HG02884 (cell line): ENCODE measurements at regions not wholly inside any gene's neighbourhood (a gene's known extent, or its start where the extent isn't known, plus 50 kb on each side); places are given as distances from the start of the nearest gene placed in this dataset.

Experiments used
- ATAC-seq: cut with Tn5 transposase; IDR thresholded peaks from one replicate; pipeline ENCODE4 v1.9.1; 2021; ENCODE audit warnings: mild to moderate bottlenecking, moderate library complexity; ENCODE audit not compliant: unreplicated experiment

DNA sequence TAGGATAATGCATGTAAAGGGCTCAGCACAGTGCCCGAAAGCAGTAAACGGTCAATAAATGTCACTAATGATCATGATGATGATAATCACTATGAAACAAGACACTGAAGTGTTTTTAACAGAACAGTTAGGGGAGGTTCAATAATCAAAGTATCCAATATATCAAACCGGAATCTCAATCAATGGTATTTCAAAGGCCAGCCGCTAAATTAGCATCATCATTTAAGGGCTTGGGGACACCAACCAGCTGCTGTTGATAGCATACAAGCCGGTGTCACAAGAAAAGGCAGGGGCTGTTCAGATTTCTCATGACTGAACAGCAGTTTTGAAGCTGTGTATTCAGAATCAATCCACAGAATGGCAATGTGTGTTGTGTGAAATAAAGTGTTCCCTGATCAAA is 316.0 kb upstream of the NPVF start:
- no peak for ATAC-seq

DNA sequence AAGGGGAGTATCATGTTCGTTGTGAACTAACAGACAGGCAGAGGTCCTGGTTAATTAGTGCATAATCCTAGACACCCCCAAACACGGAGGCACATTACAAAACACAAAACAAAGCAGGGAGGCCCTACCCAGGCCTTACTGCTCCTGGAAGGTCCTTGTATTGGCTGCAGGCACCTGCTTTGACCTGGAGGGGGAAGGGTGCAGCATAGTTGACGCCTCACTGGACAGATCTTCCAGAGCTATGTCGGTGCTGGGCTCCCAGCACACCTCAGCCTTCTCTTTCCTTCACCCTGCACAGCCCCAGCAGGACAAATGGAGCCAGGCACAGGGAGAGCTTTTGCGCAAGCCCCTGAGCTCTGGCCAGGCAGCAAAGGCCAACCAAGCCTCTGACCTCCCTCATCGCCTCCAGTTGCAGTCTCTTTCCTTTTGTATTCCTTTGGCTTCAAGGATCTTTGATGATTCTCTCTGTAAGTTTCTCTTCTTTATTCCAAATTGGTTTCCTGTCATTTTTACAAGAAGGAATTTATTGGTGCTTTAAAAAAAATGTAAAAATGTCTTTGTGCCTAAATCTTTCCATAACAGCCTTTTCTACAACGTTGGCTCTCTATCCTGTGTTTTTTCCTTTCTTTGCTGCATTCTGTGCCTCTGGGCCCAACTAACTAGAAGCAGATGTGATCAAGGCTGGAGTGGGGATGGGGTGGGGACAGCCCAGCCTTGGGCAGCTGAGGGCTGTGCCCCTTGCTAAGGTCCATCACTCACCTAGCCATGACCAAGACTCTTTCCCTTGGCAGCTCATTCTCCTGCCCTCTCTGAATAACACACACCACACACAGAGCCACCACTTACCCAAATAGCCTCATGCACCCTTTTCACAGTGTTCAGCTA is 317.1 kb upstream of the NPVF start:
- no peak for ATAC-seq

DNA sequence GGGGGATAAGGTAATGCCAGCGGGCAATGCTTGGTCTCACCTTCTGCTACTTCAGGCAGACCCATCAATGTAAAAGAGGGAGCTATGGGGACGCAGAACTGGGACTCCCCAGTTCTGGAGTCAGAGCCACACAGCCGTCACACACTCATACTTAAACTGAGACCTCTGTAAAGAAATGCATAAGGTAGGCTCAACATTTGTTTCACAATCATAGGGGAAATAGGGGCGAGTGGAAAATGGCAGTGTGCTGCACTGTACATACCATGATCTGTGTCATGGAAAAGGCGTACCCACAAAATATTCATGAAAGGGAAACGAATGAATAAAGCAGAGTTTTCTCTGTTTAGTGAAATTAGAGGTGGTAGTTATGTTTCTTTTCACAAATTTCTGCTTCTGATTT is 318.0 kb upstream of the NPVF start:
- no peak for ATAC-seq

DNA sequence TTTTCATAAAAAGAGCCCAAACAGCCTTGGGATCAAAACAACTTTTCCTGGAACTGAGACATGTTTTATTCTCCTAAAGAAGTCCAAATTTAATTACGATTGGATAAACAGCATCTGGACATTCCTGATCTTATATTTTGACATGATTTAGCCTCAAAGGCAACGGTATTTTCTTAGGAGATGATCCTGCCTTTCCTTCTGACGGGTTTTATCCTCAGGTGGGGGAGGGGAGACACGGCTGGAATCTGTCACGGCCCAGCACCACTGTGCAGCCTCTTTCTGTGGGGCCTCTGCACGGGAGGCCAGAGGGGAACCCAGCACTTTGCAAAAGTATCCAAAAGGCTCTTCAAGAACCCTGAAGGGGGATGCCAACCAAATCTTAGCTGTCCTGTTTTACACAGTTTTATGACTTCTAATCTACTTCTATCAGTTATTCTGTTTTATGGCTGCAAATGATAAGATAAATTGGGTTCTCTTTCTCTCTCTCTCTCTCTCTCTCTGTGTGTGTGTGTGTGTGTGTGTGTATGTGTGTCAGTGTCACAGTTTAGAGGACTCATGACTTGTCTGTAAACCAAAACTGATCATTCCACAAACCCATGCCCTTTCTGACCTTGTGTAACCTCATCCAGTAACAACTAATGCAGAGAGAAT is 321.1 kb upstream of the NPVF start:
- no peak for ATAC-seq

DNA sequence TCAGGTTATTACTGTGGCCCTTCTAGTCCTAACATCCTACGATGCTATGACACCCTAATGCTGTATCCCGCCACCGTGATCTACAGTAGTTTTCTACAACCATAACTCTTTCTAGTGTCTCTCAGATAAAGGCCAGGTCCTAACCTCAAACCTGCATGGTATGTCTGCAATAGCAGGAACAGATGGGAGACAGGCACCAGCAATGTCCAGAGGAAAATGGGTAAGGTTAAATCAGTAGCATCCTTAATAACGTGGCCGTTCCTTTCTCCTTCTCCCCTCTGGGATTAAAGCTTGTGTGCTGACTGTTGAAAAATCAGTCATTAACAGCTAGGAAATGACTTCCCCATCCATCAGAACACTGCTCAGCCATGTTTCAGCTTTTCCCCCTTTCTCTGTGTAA is 321.9 kb upstream of the NPVF start:
- ATAC-seq, result no peak

DNA sequence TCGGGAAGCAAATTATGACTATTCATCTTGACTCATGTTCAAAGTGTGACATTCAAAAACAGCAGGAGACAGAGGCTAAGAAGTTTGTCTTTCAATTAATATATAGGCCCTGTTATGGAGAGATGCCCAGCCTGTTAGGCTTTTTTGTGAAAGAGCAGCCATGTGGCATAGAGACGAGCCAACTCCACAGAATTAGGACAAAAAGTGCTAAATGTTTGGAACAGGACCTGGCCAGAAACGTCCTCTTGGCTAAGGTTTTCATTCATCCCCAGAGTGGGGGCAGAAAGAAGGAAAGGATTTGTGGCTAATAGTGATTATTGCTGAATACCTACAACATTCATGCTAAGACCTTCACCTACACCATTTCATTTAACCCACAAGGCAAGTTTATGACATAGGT is 324.7 kb upstream of the NPVF start:
- ATAC-seq, result no peak

DNA sequence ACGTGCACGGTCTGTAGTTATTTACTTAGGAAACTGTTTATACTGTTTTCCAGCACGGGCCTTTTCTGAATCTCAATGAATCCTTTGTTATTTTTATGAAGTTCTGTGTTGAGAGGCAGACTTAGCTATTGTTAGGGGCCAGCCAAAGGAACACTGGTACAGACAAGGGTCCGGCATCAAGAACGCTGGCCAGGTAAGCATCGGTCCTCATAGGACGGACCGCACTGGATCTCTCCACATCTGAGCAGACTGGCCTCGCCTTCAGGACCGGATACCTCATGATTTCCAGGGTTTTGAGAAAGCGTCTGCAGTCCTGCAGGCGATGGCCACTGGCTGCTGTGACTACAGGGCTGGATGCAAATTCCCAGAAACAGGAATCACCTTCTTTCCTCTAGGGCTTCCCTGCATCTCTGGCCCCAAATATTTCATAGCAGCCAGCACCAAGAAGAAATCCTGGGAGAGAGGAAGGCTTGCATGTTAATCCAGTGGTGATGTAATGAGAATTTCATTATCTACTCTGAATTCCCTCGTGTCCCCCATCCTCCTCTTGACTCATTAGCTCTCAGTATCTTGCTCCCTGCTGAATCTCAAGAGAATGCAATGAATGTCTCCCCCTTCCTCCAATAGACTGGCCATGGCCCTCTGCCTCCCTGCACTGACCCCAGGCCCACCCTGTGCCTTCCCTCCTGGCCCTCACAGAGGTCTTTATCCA is 325.4 kb upstream of the NPVF start:
- no peak for ATAC-seq

DNA sequence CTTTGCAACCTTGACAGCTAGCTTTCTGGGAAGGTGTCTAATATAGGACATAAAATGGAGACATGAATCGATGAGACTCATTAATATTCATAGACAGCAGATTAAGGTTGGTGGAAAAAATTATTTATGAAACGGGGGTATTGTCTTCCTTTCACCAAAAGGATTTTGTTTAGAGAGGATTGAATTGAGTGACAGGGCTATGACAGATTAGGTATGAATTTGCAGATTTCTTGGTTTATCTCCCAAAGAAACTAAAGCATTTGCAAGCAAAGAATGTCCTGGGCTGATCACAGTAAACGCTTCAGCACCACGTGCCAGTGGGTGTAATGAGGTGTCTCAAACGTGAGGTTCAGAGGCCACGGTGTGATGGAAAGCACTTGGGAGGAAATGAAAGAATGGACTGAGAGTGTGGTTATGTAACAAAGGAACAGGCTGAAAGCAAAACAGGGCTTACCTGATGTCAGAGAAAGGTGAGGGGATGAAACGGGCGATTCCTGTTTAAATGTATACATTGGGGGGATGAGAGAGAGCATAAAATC is 329.2 kb upstream of the NPVF start:
- no peak for ATAC-seq

DNA sequence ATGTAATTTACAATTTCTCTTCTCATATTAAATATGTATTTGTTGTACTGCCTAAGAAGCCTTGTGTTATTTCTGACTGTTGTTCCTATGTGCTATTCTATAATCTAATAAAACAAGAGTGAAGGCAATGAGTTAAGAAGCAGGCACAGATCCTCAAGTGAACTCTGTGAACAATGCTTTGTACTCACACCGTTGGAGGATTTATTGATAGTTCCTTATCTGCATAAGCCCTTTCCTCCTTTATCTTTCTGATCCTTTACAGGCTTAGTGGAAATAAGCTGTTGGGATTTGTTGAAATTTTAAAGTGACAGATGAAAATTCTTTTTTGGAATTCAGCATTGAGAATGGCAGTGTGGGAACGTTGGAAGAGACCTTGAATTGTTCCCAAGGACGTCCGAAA is 329.6 kb upstream of the NPVF start:
- ATAC-seq, result no peak

DNA sequence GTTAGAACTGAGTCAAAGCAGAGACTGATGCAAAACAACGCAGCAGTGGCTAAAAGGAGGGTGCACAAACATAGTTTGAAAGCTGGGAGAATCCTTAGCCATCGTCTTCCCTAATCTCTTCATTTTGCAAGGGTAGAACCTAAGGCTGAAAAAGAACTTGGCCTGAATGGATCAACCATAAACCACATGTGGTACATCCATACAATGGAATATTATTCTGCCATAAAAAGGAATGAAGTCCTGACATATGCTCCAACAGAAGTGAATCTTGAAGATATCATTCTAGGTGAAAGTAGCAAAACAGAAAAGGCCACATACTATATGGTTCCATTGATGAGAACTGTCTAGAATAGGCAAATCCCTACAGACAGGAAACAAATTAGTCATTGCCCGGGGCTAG is 330.3 kb upstream of the NPVF start:
- ATAC-seq, result no peak

DNA sequence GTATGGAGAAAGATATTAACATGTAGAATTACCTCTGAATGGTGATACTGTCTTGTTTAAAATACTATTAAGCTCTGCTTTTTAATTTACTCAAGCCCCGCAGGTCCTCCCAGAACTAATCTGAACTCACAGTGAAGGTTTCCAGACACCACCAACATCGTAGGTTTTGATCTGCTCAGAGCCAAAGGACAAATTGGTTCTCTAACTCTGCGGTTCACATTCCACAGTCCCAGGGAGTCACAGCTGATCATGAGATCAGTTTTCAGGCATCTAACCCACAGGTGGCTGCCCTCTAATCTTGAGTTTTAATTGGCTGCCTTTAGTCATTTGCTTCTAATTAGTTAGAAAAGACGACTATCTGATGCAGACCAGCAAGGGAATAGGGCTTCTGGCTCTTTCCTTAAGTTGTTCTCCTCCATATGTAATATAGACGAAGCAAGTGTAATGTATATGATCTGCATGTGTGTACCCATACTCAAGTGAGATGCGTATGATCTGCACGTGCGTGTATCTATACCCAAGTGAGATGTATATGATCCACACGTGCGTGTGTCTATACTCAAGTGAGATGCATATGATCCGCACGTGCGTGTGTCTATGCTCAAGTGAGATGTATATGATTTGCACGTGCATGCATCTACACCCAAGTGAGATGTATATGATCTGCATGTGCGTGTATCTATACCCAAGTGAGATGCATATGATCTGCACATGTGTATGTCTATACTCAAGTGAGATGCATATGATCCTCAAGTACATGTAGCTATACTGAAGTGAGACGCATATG is 331.5 kb upstream of the NPVF start:
- no peak for ATAC-seq

DNA sequence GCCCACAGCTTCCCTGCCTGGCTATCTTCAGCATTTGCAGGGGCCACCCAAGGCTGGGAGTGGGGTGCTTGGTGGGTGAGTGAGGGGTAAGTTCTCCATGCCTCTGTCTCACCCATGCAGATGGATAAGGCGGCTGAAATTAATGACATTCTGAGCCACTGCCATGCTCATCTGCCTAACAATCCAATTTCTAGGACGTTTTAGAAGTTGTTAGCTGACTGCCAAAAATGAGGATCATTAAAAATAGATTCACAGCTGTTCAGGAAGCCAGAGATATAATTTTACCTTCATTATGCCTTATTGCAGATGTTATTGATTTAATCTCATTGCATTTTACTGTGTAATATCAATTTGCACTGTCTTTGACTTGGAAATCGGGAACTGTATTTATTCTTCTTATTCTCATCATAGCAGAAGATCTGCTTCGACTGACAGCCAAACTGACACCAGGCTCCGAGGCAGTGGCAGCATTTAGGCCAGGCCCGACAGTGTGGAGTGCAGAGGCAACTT is 334.4 kb upstream of the NPVF start:
- no peak for ATAC-seq

DNA sequence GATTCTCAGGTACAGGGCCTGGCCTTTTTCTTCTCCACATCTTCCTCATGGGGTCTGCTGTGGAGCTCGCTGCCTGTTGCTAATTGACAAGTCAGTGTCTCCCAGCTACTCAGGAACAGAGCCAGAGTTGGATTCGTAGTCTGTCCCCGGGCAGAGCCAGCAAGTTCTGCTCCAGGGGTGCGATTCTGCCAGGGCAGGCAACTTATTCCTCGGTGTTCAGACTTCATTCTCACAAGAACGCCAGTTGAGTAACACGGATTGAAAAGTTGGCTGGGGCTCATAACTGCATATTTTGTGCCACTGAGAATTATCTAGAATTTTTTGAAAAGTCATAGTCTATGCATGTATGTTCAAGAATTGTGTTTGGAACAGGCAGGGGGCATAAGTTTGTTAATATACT is 336.7 kb upstream of the NPVF start:
- ATAC-seq, result no peak

DNA sequence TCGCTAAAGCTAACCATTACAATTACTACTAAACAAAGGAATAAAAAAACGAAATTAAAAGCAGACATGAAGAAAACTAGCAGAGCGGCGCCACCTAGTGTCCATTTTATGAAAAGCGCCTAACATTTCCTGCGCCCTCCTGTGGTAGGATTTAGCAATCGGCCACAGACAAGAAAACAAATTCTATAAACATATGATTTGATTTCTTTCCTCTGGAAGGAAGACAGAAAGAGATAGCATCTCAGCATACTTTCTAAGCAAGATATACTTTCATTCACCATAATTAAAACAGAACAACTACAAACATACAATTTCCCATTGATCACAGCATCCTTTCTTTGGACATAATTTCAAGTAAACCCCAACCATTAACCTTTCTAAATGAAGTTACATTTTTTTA is 337.7 kb upstream of the NPVF start:
- no peak for ATAC-seq

DNA sequence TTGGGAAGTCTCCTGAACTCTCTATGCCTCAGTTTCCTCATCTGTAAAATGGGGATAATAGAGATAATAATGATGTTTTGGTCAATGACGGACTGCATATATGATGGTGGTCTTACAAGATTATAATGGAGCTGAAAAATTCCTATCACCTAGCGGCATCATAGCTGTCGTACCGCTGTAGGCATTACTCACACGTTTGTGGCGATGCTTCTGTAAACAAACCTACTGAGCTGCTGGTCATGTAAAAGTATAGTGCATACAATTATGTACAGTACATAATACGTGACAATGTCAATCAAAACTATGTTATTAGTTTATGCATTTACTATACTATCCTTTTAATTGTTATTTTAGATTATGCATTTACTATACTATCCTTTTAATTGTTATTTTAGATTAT is 339.1 kb upstream of the NPVF start:
- no peak for ATAC-seq

DNA sequence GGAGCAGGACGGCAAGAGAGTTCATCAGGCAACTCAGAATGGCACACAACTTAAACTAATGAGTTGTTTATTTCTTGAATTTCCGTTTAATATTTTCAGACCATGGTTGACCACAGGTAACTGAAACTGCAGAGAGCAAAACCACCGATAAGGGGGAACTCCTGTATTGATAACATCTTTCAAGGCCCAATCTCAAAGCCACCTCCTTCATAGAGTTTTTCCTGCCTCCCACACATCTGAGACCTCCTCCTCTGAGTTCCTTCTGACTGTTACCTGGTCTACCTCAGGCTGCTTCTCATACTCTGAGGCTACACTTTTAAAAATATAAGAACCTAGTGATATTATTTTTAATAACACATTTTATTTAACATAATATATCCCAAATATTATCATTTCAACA is 341.5 kb upstream of the NPVF start:
- no peak for ATAC-seq

DNA sequence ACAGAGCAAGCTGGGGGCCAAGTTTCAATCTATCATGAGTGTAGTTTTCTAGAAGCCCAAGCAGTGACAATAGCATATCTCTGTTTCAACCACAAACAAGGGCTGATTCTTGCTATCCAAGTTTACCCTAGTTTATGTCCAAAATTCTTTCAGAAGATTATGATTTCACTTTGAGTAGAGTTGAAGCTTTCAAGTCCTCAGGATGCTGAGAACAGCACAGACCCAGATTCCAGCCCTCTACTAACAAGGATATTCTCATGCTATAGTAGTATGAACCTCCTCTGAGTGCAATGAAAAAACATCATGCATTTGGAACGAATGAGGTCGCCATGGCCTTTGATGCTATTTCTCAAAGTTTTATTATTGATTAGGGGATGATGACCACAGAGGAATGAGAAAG is 344.1 kb upstream of the NPVF start:
- no peak for ATAC-seq

DNA sequence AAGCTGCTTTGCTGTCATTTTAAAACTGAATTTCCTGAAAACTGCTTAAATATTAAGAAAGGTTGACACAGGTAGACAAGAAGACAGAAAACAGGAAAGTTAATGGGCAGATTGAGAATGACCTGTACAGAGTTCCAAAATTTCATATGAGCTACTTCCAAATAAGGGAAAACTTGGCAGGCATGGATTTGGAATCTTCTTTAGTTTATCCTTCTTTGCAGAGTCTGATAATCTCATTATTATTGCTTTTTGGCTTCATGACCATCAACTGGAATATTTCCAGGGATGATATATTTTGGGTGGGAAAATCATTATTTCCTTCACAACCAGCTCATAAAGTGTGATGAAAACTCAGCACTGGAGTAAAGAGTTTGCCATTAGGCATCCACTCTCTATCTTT is 346.5 kb upstream of the NPVF start:
- ATAC-seq, result no peak

DNA sequence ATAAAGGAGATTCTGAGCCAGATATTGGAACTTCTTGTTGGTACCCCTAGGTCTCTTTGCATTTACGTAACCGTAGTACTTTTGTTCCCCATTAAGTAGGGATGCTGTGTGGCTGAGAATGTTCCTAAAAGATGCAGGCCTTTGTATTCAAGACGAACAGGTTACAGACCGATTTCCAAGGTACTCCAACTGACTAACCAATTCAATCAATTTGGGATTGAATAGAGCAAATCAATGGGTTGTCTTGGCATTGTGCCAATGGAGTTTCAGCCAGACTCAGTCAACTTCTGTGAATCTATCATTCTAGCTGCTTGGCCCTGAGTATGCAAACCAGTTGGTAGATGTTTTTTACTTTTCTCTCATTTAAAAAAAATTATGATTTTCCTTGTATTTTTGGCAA is 347.3 kb upstream of the NPVF start:
- no peak for ATAC-seq

DNA sequence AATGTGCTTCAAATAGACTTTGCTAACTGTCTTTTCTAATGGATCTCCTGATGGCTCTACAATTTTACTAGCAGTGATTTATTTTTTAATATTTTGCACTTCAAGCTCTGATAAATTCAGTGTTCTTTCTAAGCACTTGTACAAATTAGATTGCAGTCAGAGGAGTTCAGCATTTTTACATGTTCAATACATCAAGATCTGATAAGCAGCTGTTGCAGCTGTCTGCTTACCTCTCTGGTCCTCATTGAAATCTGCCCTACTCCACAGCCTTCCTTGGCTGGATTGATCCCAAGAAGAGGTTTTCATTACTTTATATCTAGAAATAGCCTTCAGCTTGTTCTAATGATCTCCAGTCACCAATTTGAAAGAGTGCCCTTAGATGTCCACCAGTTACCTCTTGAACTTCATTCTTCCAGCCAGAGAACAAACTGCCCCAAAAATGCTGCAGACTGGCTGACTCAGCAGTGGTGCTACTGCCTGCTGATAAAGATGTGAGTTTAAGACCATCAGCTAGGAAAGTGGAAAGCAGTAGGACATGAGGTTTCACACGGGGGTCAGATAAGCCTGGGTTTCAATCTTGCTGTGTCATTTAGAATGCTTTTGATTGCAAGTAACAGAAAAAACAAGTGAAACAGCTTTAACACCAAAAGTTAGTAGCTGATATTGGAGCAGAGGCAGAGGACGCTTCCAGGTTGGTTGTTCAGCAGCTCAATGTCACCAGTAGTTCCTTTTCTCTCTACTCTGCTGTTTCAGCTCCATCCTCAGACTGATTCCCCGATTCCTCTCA is 350.9 kb upstream of the NPVF start:
- no peak for ATAC-seq
